ENCODE measurements at regions not wholly inside any gene's neighbourhood (a gene's known extent, or its start where the extent isn't known, plus 50 kb on each side); places are given as distances from the start of the nearest gene placed in this dataset.

- DNase-seq (ENCODE audit: low read depth), result no peak
- TF ChIP-seq CTCF (IDR thresholded peaks at IDR 0.05; ENCODE audit: low read depth, low read length, missing control alignments), result no peak
- no peak overlapping the region for H3K4me3 ChIP-seq (ENCODE audit: low read depth, low read length)
These were observed 116.9 kb upstream of the KLF3 start for GRCh38 chr4:38547052-38547451.

DNA sequence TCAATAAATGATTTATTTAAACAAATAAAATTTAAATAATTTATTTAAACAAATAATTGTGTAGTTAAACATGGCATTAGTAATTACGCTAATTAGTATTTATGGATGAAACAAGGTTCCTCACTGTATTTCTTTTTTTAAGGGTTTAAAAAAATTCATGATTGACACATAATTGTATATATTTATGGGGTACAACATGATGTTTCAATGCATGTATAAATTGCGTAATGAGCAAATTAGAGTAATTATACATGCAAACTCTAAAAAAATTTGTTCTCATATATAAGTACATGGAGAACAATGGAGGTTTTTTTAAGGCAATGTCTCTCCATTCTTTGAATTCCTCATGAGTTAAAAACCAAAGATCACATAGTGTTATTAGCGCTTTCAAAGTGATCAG is 115.7 kb upstream of the KLF3 start:
- no peak for TF ChIP-seq CTCF (IDR thresholded peaks at IDR 0.05; ENCODE audit: low read depth, low read length, missing control alignments)
- no peak for DNase-seq (ENCODE audit: low read depth)

GRCh38 chr4:38559374-38559773 is 104.6 kb upstream of the KLF3 start:
- H3K4me3 ChIP-seq (ENCODE audit: low read depth, low read length), result no peak overlapping the region
- no peak for TF ChIP-seq CTCF (IDR thresholded peaks at IDR 0.05; ENCODE audit: low read depth, low read length, missing control alignments)
- no peak for DNase-seq (ENCODE audit: low read depth)

More for the DNA sequence above, 115.7 kb upstream of the KLF3 start:
- no peak overlapping the region for H3K4me3 ChIP-seq (ENCODE audit: low read depth, low read length)

DNA sequence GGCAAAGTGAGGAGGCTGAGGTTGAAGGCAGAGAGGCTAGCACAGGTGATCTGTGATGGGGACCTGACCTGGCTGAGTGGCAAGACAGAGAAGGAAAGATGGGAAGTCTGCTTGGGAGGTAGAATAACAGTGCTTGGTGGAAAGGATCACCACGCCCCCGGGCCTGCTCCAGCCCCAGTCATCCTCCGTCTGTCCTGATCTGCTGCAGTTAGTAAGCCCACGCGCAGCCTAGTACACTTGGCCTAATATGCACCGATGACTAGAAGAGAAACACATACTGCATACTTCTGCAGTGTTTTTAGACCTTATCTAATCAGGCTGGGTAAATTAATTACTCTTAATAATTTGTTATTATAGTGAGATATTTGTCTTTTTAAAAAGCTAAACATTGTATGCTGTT is 103.7 kb upstream of the KLF3 start:
- no peak overlapping the region for H3K4me3 ChIP-seq (ENCODE audit: low read depth, low read length)
- TF ChIP-seq CTCF (IDR thresholded peaks at IDR 0.05; ENCODE audit: low read depth, low read length, missing control alignments), result no peak
- no peak for DNase-seq (ENCODE audit: low read depth)

- no peak for TF ChIP-seq CTCF (IDR thresholded peaks at IDR 0.05; ENCODE audit: low read depth, low read length, missing control alignments)
- DNase-seq (ENCODE audit: low read depth), result peak; percentile 29
- H3K4me3 ChIP-seq (ENCODE audit: low read depth, low read length), result no peak overlapping the region
These were observed 103.0 kb upstream of the KLF3 start for GRCh38 chr4:38560768-38561558.

DNA sequence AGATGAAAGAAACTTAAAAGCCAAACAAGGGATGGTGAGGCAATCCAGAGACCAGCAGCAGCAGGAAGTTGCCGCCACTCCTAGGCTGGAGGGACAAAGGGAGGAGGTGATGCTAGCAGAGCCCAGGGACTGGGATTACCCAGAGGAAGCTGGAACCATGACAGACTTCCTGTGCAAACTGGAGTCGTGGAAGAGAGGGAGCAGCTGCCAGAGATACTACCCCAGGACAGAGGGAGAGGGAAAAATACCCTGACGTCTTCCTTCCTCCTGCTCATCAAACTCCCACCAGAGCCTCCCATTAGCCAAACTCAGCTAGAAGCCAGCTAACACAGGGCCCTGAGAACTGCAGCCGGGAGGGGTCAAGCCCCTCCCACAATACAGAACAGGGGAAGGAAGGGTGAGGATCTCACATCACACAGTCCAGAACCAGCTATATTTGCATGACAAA is 101.2 kb upstream of the KLF3 start:
- H3K4me3 ChIP-seq (ENCODE audit: low read depth, low read length), result no peak overlapping the region
- TF ChIP-seq CTCF (IDR thresholded peaks at IDR 0.05; ENCODE audit: low read depth, low read length, missing control alignments), result no peak
- DNase-seq (ENCODE audit: low read depth), result no peak
